ENCODE measurements at regions not wholly inside any gene's neighbourhood (a gene's known extent, or its start where the extent isn't known, plus 50 kb on each side); places are given as distances from the start of the nearest gene placed in this dataset.

DNA sequence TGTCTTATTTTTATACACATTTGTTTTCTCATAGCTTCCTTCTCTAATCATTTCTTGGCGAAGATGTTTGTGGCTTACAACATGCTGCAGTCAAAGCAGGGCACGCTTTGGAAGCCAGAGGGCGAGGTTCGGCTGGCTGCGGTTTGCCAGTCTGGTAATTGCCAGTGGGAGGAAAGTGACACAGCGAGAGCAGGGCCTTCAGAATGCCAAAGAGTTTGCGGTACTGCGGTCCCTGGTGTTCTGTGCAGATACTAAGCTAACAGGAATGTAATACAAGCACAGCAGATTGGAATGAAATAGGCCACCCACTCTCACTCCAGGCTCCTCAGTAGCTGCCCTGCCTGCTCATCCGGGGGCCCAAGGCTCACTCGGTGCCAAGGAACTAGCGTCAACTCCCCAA lies 58.7 kb upstream of the TGM3 start:
- DNase-seq = no peak

DNA sequence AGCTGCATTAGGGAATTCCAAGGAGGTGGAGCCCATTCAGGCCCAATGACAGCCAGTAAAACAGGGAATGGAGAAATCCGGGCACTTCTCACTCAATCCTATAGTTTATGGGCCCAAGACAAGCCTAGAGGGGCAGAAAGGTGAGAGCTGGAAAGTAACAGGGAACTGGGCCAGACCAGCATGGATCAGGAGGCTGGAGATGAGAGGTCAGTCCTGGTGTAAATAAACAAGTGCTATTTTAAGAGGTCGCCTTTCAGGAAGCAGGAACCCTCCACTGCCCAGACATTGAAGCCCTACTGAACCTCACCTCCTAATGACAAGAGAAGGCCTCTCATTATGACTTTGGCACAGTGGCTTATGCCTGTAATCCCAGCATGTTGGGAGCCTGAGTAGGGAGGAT lies 57.2 kb upstream of the TGM3 start:
- no peak for DNase-seq

DNA sequence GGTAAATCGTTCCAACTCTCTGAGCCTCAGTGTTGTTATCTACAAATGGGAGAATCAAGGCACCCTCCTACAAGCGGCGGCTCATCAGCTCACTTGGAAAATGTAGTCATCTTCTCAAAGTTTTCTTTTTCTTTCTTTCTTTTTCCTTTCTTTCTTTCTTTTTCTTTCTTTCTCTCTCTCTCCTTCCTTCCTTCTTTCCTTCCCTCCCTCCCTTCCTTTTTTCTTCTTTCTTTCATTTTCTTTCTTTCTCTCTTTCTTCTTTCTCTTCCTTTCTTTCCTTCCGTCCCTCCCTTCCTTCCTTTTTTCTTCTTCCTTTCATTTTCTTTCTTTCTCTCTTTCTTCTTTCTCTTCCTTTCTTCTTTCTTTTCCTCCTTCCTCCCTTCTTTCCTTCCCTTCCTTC lies 55.0 kb upstream of the TGM3 start:
- no peak for DNase-seq

DNA sequence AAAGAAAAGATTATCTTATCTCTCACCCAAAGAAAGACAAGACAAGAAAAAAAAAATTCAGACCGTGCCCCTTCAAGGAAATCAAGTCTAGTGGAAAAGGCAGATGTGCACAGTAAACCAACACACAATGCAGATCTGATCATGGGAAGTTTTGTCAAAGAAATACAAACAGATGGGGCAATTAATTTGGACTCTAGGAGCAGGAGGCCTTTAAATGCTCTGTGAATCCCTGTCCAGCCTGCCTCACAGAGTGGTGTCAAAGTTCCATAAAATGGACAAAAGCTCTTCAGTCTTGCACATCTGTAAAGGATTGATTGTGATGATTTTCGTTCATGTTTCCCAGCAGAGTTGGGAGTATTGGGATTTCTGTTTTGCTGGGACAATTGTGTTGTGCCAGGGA lies 53.1 kb upstream of the TGM3 start:
- no peak for DNase-seq

DNA sequence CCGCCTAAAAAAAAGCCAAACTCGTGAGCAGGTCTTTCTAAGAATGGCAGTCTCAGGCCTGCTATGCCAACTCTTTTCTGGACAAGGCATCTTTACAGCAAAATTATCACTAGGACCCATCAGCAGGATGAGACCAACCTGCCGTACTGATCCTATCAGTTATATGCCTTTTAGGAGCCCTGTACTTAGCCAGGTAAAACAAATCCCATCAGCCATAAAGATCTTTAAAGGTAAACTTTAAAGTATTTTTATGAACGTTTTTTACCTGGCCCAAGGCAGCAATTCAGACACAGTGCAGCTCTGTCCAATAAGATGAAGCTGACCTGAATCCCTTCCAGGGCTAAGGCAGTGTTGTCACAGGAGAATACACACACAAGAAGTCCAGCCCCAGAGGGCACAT lies 51.3 kb upstream of the TGM3 start:
- DNase-seq = no peak

DNA sequence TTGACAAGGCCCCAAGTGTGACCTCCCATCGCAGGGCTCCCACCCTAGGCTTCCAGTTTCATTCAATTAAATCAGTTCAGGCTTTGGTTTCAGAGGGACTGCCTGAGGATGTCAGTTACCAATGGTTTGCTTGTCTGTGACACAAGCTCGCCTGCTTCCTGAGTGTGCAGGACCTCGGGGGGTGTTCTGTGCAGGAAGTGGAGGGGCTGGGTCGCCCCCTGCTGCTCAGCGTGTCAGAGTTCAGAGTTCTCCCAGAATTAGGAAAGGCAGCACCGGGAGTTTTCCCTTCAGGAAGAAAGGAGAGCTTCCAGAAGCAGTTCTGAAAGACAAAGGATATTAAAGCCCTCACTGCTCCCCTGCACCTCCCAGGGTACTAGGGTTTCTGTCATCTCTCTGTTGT lies 50.8 kb upstream of the TGM3 start:
- DNase-seq = no peak

DNA sequence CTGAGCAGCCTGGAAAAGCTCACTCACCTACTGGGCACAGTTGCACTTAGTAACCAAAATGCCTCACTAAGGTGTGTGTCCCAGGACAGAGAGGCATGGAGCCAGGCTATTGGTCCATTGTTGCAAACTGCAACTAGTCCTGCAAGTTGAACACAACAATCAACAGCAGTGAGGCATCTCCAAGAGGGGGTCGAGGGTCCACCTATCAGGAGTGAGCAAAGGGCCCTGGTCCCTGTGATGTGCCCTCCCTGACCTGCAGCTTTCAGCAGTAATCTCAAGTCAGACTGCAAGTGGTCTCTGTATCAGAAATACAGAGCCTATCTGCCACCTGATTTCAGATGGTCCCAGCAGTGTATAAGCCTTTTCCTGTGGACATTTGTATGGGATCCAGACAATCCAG lies 50.2 kb upstream of the TGM3 start:
- DNase-seq = no peak

All from CD4-positive, alpha-beta T cell treated with Interleukin-17A for 4 hours (primary cell).